Iris pigment epithelial cell (primary cell): ENCODE measurements at regions not wholly inside any gene's neighbourhood (a gene's known extent, or its start where the extent isn't known, plus 50 kb on each side); places are given as distances from the start of the nearest gene placed in this dataset.
A peak's percentile ranks its signal among the peaks of the same experiment; 100 is the strongest.

Source experiments
- DNase-seq: peaks from one replicate; pipeline ENCODE4 v3.0.0-alpha.2; 2011; ENCODE audit warnings: low read depth

DNA sequence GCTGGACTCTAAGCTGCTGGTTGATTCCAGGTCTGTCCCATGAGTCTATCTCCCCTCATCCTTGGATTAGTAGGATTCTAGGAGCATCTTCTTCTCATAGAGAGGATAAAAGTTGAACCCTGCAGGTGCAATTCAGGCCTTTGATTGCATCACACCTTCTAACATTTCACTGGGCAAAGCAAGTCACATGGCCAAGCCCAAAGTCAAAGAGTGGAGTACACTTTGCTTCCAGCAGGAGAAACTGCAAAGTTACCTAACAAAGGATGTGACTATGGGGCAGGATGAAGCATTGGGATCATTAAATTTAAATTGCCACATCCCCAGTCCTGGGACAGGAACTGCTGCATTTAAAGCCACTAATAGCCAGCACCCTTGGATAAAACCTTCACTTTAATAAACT is 51.0 kb upstream of the EGFLAM start:
- peak; percentile 13 for DNase-seq

DNA sequence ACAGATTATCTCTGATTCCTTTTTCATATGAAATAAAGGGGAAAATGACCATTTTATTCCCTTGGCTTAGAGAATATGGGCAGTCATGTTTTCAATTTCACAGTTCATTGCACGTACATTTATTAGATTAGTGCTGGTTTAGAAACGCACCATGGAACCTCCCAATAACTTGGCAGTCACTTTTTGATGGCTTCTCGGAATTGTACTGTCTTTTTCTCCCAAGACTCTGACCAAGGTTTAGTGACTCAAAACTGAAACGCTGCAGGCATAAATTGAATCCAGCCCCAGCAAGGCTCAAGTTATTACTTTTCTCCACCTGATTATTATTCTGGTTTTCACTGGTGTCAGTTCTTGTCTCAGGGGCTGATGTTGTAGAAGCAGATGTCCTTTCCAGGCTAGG is 55.6 kb upstream of the EGFLAM start:
- DNase-seq, result no peak

DNA sequence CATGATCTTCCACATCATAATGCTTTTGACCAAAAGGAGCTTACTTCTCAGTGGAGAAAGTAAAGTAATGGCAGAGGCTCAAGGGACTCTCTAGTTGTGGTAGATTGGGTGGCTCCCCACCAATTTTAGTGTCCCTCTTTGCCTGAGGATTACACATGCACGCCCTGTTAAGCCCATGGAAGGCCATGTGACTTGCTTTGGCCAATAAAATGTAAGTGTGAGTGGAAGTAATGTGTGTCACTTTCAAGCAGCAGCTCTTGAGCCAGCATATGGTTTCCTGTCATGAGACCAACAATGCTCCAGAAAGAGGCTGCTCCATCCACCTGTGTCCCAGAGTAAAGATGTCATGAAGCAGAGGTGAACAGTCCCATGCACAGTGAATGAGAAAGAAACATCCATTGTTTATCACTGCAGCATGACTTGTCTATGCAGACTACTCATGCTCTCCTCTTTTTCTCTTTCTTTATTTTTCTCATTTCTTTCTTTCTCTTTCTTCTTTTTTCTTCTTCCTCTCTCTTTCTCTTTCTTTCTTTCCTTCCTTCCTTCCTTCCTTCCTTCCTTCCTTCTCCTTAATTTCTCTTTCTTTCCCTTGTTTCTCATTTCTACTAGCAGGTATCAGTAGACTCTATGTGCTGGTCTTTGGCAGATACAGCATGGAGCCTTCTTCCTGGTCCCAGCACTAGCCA is 57.3 kb upstream of the EGFLAM start:
- no peak for DNase-seq

DNA sequence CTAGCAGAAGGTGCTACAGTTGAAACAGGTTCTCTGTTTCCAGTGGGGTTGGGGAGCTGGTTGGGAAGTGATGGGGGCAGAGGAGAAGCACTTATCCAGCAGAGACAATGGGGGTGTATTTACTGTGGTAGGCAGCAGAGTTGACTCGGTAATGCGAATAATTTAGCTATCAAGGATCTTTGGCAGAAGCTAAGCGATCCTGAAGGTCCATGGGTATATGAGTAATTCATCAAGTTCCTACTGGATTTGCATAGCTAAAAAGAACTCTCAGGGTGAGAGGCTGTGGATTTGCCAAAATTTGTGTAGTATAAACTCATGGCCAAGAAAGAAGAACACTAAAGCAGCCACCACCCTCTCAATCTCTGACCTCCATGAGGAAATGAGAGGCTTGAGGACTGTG is 61.2 kb upstream of the EGFLAM start:
- no peak for DNase-seq

DNA sequence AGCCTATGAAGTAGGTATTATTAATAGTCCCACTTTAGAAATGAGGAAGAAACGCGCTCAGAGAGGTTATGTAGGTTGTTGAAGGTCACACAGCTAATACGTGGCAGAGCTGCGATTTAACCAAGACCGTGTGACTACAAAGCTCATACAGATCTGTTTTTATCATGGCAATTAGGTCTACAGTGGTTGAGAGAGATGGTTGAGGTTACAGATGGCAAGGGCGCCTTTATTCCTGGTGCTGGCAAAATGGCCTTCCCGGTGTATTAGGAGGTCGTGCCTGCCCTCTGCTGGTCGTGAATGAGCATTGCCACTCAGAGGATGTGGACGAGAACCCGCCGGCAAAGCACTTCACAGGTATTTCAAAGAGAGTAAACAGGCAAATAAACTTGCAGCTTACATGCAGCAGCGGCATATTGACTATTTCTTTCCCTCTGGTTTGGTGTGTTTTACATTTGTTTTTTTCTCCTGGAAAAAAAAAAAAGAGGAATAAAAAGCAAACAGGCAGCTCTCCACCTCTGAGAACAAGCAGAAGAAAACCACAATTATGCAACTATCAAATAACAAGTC is 65.3 kb upstream of the EGFLAM start:
- DNase-seq, result peak; percentile 56

DNA sequence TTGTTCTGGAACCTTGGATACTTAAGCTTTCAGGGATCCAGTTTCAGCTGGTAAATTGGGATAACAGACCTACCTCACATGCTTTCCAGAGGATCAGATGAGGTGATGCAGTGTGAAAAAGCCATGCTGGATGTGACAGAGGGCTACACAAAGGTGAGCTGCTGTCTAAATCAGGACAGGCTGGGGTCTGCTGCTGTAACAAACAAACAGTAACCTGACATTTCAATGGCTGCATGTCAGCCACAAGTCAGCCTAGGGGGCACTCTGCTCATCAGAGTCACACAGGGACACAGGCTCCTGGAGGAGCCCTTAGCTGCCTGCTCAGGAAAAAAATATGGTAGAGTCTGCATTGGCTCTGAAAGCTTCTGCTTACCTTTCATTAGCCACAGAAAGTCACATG is 66.7 kb upstream of the EGFLAM start:
- DNase-seq, result no peak

DNA sequence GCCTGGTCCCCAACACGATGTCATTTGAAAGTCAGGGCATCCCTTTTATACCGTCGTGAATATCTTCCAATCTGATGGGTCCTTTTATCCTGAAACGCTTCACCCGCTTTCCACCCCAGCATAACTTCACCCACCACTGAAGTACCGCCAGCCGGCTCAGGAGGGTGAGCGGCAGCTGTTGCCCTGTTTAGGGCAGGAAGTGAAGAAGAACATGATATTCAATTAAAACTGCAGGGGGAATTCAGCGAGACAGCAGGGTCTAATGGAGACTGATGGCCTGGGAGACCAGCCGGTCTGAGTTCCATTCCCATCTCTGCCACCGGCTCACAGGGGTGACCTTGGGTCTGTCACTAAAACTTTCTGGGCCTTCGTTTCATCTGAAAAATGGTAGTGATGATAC is 68.2 kb upstream of the EGFLAM start:
- DNase-seq, result no peak

DNA sequence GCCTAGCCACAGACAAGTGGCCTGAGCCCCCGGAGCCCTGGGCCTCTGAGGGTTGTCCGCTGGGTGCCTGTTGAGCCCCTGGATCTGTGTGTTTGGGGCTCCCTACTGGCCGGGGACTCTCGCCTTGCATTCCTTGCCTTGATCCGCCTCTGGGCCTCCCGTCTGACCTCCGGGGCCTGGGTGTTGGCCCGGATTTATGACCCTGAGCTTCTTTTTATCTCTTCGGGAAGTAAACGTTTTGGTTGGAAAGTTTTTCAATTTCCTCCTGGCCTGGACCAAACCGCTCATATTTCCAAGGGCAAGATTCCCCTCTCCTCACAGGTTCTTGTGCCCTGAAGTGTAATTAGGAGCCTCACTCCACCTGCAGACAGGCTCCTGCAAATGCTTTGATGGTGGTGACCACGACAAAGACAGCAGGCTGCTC is 69.3 kb upstream of the EGFLAM start:
- DNase-seq, result no peak

DNA sequence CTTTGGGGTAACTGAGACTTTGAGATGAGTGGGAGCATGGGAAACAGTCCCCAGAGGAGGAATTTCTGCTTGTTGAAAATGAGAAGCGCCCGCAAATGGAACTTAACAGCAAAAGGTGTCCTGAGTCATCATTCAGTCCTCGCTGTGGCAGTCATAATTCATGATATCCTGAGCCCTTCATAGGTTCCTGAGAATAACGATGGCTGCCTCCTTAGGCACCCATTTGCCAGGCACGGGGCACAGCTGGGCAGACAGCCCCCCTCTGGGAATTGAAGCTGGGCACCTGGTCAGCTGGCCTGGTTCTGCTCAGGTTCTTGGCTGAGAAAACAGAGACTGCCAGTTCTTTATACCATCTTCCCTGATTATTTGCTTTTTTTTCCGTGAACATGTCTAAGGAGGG is 69.8 kb upstream of the EGFLAM start:
- no peak for DNase-seq

DNA sequence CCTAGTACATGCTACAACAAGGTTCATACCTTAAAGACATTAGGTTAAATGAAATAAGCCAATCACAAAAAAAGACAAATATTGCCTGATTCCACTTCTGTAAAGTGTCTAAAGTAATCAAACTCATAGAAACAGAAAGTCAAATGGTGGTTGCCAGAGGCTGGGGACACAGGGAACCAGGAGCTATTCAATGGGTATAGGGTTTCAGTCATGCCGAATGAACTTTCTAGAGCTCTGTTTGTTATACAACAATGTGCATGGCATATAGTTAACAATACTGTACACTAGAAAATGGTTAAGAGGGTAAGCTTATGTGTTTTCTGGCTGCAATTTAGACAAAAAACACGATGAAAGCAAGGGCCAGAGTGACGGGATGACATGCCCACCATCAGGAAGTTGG is 70.8 kb upstream of the EGFLAM start:
- no peak for DNase-seq

DNA sequence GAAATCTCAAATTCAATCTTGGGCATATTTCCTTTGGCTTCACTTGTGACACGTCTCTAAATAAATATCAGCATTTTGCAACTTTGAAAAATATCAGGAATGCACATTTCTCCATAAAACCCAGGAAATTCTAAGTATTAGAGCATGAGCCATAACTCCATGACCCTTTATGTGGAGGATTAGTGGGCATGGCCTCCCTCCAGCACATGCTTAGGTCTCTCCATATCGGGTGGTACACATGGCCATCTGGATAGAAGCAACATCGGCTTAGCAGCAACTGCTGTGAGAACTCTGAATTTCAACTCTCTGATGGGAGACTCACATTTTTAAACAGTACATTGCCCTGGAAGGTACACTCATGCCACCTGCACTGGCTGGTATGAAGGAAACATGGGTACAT is 73.7 kb upstream of the EGFLAM start:
- no peak for DNase-seq

DNA sequence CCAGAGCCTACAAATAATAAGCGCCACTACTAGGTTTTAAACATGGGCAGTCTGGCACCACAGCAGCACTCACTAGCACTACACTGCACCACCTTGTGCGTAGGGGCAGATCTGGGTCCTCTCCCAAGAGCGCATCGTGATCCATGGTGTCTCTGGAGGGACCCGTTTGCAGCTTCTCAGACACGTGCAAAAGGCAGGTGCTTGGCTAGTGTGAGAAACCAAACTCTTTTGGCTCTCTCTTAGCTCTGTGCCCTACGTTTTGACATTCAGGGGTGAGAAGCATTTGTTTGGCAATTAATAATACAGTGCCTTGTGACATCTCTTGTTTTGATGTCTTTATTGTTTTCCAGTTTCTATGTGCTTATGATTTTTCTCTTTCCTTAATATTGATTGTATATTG is 75.4 kb upstream of the EGFLAM start:
- no peak for DNase-seq

DNA sequence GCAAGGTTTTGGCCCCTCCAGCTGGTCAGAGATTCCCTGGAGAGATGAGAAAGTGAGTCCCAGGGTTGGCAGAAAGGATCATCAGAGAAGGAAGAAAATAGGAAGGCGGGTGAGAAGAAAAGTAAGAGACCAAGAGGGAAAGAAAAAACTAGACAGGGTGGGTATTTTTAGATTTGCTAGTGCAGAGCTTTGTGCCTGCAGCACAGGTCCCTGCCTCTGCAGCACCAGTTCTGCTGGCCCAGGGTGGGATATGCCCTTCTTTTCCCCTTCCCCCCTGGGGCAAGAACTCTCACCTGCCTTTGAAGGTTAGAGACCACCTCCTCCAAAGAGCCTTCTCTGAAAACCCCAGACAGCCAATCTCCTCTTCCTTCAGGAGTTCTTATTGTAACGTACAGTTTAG is 90.3 kb upstream of the EGFLAM start:
- no peak for DNase-seq

DNA sequence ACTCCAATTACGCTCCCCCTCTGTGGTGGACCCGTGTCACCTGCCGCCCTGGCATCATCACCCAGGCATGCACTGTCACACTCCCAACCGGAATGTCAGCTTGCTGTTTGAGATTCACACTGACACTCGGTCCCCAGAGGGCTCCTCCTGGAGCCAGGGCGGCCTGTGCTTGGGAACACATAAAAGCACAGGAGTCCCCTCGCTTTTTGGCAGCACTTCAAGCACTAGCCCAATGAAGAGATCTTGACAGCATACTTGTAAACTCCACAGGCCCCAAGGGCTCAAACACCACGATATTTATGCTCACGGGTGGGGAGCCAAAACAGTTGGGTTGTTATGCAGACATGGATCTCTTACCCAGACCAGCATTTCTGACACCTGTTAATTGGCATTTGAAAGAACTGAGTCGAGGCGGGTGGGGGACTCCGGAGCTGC is 90.8 kb upstream of the EGFLAM start:
- no peak for DNase-seq

DNA sequence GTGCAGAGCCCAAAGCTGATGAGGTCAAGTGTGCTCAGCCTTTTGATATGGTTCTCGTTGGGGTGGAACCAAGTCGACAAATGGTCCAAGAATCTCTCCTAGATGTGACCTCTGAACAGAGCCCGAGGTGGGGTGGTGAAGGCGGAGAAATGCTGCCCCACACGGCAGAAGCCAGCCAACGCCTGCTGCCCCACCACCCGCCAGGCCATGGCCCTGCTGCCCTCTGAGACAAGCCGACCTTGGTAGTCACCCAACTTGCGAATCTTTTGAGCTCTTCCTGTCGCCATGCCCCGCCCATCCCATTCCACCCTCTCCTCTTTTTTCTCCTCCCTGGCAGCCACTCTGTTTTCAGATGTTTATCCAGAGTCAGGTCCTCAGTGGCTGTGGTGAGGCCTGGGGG is 91.5 kb upstream of the EGFLAM start:
- DNase-seq, result no peak

DNA sequence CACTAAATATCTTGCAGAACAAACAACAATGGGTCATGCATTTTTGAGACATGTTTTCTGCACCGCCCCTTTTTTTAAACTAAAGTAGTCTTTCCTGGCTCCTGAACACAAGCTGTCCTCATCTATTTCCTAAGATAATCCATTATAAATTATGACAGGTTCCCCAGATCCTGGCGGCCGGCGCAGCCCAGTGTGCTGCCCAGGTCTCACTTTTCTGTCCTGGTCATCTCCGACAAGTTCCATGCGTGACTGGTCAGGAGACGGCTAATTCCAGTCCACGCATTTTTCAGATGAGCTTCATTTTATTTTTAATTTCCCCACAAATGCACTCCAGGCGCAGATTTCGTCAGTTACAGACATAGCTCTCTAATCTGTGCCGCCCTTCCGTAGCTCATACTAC is 92.9 kb upstream of the EGFLAM start:
- DNase-seq, result no peak

DNA sequence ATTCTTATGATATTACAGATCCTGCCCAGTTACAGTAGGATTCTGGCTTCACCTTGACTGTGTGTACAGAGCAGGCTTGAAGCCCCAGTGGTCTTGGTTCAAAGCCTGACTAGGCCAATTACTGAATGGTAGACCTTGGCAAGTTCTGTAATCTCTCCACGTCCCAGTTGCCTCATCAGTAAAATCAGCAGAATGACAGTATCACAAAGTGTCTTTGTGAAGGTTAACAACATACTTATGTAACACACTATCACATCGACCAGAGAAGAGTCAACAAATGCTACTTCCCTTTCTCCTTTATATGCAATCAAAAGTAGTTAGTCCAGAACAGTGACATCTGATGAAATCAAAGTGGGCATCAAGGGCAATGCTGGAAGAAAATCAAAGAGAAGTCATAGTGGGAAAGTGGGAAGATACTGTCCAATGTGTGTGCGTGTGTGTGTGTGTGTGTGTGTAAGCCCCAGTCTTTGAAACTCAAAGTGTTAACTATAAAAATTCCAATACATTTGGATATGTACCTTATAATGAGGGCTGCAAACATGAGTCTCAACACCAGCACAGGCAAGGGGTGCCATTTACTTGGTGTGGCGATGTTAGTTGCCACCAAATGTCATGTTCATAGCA is 93.5 kb upstream of the EGFLAM start:
- no peak for DNase-seq

DNA sequence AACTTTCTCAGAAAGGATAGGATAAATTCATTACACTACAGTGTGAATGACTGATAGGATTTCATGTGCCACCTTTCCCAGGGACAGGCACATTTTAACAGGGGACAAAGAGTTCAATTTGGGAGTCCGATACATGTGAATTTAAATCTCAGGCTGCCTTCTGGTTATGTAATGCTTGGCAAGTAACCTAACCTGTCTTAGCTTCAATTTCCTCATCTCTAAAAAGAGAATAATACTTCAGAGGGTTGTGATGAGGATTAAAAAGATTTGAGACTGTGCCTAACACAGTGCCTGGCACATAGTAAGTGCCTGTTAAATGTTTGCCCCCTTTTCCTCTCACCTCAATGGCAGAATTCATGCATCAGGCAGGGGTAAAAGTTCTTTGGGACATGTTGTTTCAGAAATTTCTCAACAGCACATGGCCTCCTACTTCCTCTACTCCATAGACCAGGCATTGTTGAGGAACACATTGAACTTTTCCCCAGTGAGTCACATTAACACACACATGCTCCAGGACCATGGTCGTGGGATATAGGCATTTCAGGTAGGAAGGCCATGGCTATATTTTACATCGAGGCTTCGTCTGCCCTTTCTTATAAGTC is 94.6 kb upstream of the EGFLAM start:
- DNase-seq, result no peak

DNA sequence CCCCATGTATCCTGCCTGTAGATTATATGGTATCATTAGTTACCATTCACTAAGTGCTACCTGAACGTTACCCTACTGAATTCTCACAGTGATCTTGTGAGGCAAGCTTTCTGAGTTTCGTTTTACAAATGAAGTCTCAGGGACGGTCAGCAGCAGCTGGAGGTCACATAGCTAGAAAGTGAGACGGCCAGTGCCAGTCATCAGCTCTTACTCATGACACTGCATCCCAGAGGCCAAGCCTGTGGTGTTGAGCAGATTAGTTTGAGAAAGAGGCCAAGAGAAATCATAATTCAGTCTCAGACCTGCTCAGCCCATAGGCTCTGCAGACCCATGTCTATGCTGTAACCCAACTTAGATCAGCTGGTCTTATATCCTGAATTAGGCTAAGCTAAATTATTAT is 95.7 kb upstream of the EGFLAM start:
- peak; percentile 4 for DNase-seq

DNA sequence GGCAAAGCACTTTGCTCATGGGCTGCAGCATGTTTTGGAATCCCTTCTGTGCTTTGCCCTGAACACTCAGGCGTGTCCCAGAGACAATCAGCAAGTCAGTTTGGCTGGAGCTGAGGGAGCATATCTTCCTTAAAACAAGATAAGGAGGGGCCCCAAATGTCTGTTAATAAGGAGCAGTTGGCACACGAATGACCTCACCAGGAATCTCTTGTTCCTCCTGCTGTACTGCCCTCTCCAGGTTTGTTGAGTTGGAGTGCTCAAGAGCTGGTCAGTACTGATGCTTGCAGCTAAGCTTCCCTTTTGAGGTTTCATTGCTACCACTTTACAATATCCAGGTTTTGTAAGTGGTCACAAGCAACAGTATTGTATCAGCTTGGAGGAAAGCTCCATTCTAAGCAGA is 101.3 kb upstream of the EGFLAM start:
- no peak for DNase-seq

DNA sequence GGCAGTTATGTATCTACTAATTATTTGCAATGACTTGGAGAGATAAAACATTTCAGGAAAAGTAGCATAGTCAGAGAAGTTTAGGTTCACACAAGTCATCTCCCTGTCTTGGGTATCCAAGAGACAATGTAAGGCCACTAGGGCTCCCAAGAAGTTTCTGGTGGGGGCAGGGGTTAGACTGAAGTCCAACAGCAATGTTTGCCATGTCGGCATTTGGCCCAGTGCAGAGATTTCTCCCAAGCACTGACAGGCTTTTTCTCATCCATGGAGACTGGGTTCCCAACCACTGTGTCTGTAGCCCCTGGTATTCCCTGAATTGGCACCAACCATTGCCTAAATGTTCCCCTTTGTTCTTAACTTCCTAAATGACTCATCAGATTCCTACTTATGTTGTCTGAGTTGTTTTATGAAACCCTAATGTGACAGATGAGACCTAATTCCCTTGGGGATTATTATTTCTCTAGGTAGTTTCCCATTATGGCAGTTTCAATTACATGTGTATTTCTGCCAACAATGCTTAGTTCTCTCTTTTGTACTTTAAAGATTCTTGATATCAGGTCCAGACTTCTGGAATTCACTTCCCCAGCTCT is 103.6 kb upstream of the EGFLAM start:
- no peak for DNase-seq

DNA sequence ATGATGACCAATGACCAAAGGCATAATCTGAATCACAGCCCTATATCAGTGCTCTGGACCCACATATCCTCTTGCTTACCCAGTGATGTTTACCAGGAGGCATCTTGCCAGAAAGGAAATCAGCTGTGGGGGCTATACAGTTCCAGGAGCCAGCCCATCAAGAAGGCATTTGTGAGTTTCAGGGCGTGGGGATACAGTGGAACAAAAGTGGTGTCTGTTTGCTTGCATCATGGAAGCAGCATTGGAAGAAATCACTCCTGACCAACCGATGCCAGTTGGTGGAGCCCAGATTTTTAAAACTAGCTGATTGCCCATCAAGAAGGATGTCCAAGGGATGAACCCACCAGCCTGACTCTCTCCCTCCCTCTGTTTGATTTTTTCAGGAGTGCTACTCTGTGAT is 106.5 kb upstream of the EGFLAM start:
- DNase-seq, result no peak

DNA sequence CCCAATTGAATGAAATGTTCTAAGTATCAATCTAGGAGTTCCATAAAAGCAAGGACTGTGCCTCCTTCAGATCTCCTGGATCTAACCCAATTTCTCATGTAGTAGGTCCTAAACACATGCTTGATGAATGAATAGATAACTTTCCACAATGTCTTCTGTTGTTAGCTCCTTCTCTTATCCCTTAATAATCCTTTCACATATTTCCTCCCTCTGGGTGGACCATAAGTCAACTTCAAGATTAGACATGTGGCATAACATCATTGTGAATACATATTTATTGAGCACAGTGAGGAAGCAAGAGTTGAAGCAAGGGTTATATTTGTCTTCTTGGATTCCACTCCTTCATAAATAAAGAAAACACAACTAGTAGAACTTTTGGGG is 108.6 kb upstream of the EGFLAM start:
- no peak for DNase-seq
